Nephron progenitor cell (in vitro differentiated cells): ENCODE measurements at regions not wholly inside any gene's neighbourhood (a gene's known extent, or its start where the extent isn't known, plus 50 kb on each side); places are given as distances from the start of the nearest gene placed in this dataset.

Source experiments
- DNase-seq: peaks from one replicate; pipeline ENCODE4 v3.0.0; 2021
- H3K27ac Mint-ChIP-seq: 2 replicates; pipeline ENCODE4 v1.8.0; 2021; ENCODE audit warnings: mild to moderate bottlenecking, moderate library complexity, mixed read lengths
- H3K27me3 Mint-ChIP-seq: 2 replicates; pipeline ENCODE4 v1.8.0; 2021; ENCODE audit warnings: mild to moderate bottlenecking, low read depth, mixed read lengths; ENCODE audit not compliant: poor library complexity
- H3K36me3 Mint-ChIP-seq: 2 replicates; pipeline ENCODE4 v1.8.0; 2021; ENCODE audit warnings: low read depth, mixed read lengths
- H3K4me1 Mint-ChIP-seq: 2 replicates; pipeline ENCODE4 v1.8.0; 2021; ENCODE audit warnings: mixed read lengths
- H3K4me3 Mint-ChIP-seq: 2 replicates; pipeline ENCODE4 v1.8.0; 2021; ENCODE audit warnings: mild to moderate bottlenecking, moderate library complexity, mixed read lengths
- H3K9me3 Mint-ChIP-seq: 2 replicates; pipeline ENCODE4 v1.8.0; 2021; ENCODE audit warnings: mild to moderate bottlenecking, moderate library complexity, mixed read lengths
- CTCF ChIP-seq: fragments of 200-600 bp; sonication (generic); IDR thresholded peaks from 2 replicates; pipeline ENCODE4 v1.5.0; 2021; ENCODE audit warnings: antibody characterized with exemption

DNA sequence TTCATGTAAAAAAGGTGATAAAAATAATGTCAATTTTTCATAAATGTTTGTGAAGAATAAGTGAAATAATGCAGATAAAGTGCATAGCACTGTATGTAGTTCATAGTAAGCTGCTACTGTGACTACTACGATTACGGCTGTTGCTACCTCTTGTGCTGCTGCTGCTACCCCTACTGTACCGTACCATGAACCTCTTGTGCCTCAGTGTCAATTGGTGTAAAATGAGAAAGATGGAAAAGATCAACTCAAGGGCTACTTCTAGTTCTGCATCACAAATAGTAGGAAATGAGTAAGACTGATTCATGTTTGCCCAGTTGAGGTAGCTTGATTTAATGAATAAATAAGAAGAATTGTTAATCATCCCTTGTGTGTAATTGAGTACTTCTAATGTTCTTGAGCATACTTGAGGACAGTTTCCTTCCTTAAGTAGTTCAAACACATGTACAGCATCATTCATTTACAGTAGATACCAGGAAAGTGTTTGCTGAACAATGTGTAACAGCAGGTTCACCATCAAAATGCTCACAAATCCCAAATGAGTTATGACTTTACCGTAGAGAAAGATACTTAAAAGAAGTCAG lies 200.0 kb upstream of the ATP10B start:
- no peak for TF ChIP-seq CTCF
- Mint-ChIP-seq H3K4me3 (no peak overlapping the region), H3K9me3 (no peaks in the 10 kb centered on the region), H3K36me3 (no peaks in the 10 kb centered on the region), H3K4me1 (no peaks in the 10 kb centered on the region), H3K27ac (no peak overlapping the region), H3K27me3 (no peaks in the 10 kb centered on the region)
- DNase-seq: no peak

GRCh38 chr5:161047024-161047423 lies 195.0 kb upstream of the ATP10B start:
- Mint-ChIP-seq H3K27me3 (no peaks in the 10 kb centered on the region), H3K4me3 (no peak overlapping the region), H3K9me3 (no peaks in the 10 kb centered on the region), H3K4me1 (no peaks in the 10 kb centered on the region), H3K27ac (no peak overlapping the region), H3K36me3 (no peaks in the 10 kb centered on the region)
- no peak for DNase-seq
- no peak for TF ChIP-seq CTCF

DNA sequence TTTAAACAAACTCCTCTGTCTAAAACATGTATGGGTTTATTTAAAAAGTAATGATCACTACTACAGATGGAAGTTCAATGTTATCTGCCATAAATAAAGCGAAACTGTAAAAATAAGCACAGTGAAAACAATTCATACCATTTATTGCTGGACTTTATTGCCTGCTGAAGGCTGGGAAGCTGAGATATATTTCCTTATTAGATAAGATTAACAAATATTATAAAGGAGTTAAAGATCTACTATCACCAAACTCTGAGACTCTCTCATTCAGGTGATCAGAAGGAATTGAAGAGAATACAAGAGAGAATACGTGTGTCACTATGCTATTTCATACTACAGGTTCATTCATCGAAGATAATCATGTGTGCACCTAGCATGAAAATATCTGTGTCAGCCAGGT lies 190.9 kb upstream of the ATP10B start:
- Mint-ChIP-seq H3K9me3 (no peaks in the 10 kb centered on the region), H3K4me1 (no peaks in the 10 kb centered on the region), H3K27ac (no peak overlapping the region), H3K36me3 (no peaks in the 10 kb centered on the region), H3K27me3 (no peaks in the 10 kb centered on the region), H3K4me3 (no peak overlapping the region)
- DNase-seq: no peak
- no peak for TF ChIP-seq CTCF

DNA sequence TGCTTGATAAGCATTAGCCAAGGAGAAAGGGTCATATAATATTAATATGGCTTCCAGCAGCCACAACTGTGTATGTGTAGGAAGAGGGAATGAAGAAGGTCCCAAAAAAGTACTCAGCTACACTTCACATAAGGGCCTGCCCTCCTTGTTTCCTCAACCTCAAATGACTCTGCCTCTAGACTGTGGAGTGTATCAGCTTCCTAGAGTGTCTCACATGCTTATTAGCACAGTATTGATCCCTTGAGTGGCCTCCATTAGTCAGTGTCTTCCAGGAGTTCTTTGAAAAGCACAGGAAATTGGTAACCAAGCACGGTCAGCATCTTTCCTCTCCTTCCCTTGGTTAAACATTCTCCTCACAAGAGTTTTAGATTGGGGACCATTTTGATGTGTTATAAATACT lies 190.4 kb upstream of the ATP10B start:
- Mint-ChIP-seq H3K36me3 (no peaks in the 10 kb centered on the region), H3K9me3 (no peaks in the 10 kb centered on the region), H3K4me1 (no peaks in the 10 kb centered on the region), H3K27me3 (no peaks in the 10 kb centered on the region), H3K27ac (no peak overlapping the region), H3K4me3 (no peak overlapping the region)
- TF ChIP-seq CTCF: no peak
- no peak for DNase-seq

DNA sequence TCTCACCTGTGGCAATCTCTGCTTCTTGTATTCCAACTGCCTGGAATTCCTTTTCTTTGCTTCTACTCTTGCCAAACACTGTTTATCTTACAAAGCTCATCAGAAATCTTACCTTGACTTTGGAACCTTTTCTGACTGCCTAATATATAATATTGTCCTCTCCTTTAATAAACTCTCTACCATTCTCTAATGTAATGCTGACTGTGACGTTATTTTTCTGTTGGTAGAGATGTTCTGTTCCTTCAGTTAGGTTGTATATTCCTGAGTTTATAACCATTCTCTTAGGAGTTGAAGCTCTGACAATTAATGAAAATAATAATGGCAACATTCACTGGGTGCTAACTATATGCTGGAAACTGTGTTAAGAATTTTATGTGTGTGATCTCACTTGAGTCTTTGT lies 188.8 kb upstream of the ATP10B start:
- H3K4me1 Mint-ChIP-seq: no peaks in the 10 kb centered on the region

More for the DNA sequence above, 188.8 kb upstream of the ATP10B start:
- Mint-ChIP-seq H3K9me3 (no peaks in the 10 kb centered on the region), H3K27me3 (no peaks in the 10 kb centered on the region), H3K36me3 (no peaks in the 10 kb centered on the region), H3K27ac (no peak overlapping the region), H3K4me3 (no peak overlapping the region)
- TF ChIP-seq CTCF: no peak
- no peak for DNase-seq
